ENCODE measurements at regions not wholly inside any gene's neighbourhood (a gene's known extent, or its start where the extent isn't known, plus 50 kb on each side); places are given as distances from the start of the nearest gene placed in this dataset.

DNA sequence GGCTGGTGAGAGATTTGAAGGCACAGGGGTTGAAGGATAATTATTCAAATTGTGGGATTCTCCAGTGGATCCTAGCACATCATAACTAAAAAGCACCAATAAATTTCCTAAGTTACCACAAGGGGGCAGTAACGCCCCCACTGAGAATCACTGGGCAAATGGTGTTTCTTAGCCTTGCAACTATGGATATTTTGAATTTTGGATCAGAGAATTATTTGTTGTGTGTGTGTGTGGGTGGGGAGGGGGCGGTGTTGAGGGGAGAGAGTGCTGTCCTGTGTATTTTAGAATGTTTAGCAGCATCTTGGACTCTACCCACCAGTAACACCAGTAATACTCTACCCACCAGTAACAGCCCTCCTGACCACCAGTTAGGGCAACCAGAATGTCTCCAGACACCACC is 63.3 kb upstream of the PRKG1 start:
- in situ Hi-C loops (cut with MboI; ENCODE audit: low sequenced_read_pairs) (no loop called here), intact Hi-C loops (cut with micrococcal nuclease) (loop anchor here (5.0 kb wide), 1 partner anchor 411 kb away; no protein-coding TSS in a partner anchor), dilution Hi-C loops (cut with HindIII; ENCODE audit: low sequenced_read_pairs, unreplicated experiment) (no loop called here)
- CTCF ChIA-PET = no interaction called here
- POLR2A ChIA-PET (ENCODE audit: unreplicated experiment) = no interaction called here
- Histone ChIP-seq H3K9me1 (ENCODE audit: insufficient read depth, low read length) (no peaks in the 10 kb centered on the region), H3K4me1 (ENCODE audit: control insufficient read depth, insufficient read depth, low read length) (no peaks in the 10 kb centered on the region), H2AK5ac (ENCODE audit: low read depth, low read length) (no peak overlapping the region), H2AK9ac (replicated peaks; ENCODE audit: low read depth, low read length, poor library complexity) (no peak overlapping the region), H2BK20ac (ENCODE audit: low read depth, low read length) (no peak overlapping the region), H3K4ac (ENCODE audit: low read depth, low read length) (no peak overlapping the region), H3K4me2 (ENCODE audit: low read depth, low read length) (no peak overlapping the region), H4K5ac (ENCODE audit: low read depth, low read length) (no peak overlapping the region), H3K9me3 (ENCODE audit: control insufficient read depth, insufficient read depth, low read length) (no peaks in the 10 kb centered on the region), H4K91ac (ENCODE audit: insufficient read depth, low read depth, low read length) (no peak overlapping the region), H3K27me3 (ENCODE audit: control insufficient read depth, insufficient read depth, low read length) (no peaks in the 10 kb centered on the region), H2AFZ (replicated peaks; ENCODE audit: low read length, poor library complexity) (no peak overlapping the region), H3K14ac (replicated peaks; ENCODE audit: low read depth, low read length) (no peak overlapping the region), H2BK15ac (ENCODE audit: low read depth, low read length) (no peak overlapping the region), H3K18ac (ENCODE audit: low read depth, low read length) (no peak overlapping the region), H3K4me3 (ENCODE audit: insufficient read depth, low read depth, low read length) (no peak overlapping the region), H3K9ac (ENCODE audit: low read depth, low read length) (no peak overlapping the region), H3K36me3 (ENCODE audit: control insufficient read depth, insufficient read depth, low read length) (no peaks in the 10 kb centered on the region), H2BK5ac (ENCODE audit: low read depth, low read length, poor library complexity, severe bottlenecking) (no peak overlapping the region), H4K8ac (ENCODE audit: low read depth in 2 of 2, low read length in 2 of 2) (no peak overlapping the region), H3K79me1 (ENCODE audit: low read depth in 1 of 2, low read length in 2 of 2) (peaks cover 25 to 67% of the 10 kb centered on the region in 2 experiments), H2BK120ac (ENCODE audit: low read depth, low read length) (no peak overlapping the region), H3K27ac (ENCODE audit: insufficient read depth, low read length) (no peak overlapping the region), H3K56ac (ENCODE audit: extremely low read depth, insufficient read depth, low read length) (no peak overlapping the region), H3K23ac (ENCODE audit: low read depth, low read length) (no peak overlapping the region), H4K20me1 (ENCODE audit: insufficient read depth, low read length) (peaks cover 30% of the 10 kb centered on the region; the same call in 1 of the 2 replicates)
- peak; percentile 54 for DNase-seq
- no TSS peak for BruUV-seq (replicated peaks)
- ATAC-seq (ENCODE audit: low read depth) = peak; percentile 59; the same call in 1 of the 2 replicates
- TF ChIP-seq MXI1 (IDR thresholded peaks at IDR 0.05; ENCODE audit: borderline replicate concordance, low read depth, low read length) (no peak), RAD21 (IDR thresholded peaks at IDR 0.05; ENCODE audit: low read length) (peak; percentile 67), CHD1 (IDR thresholded peaks at IDR 0.05; ENCODE audit: low read depth, low read length) (no peak), ELK1 (IDR thresholded peaks at IDR 0.05; ENCODE audit: borderline replicate concordance, low read depth, low read length) (no peak), CTCF (conservative IDR thresholded peaks at IDR 0.05; ENCODE audit: low read depth, low read length) (peak; percentile 69), FOS (IDR thresholded peaks at IDR 0.05; ENCODE audit: low read depth, low read length) (no peak), CEBPB (IDR thresholded peaks at IDR 0.05; ENCODE audit: low read depth, low read length) (no peak), RCOR1 (IDR thresholded peaks at IDR 0.05; ENCODE audit: insufficient replicate concordance, low read length) (no peak), NFE2L2 (IDR thresholded peaks at IDR 0.05; ENCODE audit: low read depth, low read length) (no peak), BHLHE40 (IDR thresholded peaks at IDR 0.05; ENCODE audit: low read depth, low read length) (no peak), POLR2A (IDR thresholded peaks at IDR 0.05; ENCODE audit: low read depth, low read length) (no peak), SMC3 (IDR thresholded peaks at IDR 0.05; ENCODE audit: low read depth, low read length) (peak; percentile 64), RFX5 (IDR thresholded peaks at IDR 0.05; ENCODE audit: low read depth, low read length) (no peak), MAZ (IDR thresholded peaks at IDR 0.05; ENCODE audit: borderline replicate concordance, low read depth, low read length) (no peak), MAFK (IDR thresholded peaks at IDR 0.05; ENCODE audit: low read depth, low read length) (no peak)
- TF ChIP-seq, protein P1, sequence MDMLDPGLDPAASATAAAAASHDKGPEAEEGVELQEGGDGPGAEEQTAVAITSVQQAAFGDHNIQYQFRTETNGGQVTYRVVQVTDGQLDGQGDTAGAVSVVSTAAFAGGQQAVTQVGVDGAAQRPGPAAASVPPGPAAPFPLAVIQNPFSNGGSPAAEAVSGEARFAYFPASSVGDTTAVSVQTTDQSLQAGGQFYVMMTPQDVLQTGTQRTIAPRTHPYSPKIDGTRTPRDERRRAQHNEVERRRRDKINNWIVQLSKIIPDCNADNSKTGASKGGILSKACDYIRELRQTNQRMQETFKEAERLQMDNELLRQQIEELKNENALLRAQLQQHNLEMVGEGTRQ (IDR thresholded peaks at IDR 0.05; ENCODE audit: low read depth, low read length) = no peak
- WGBS, 2 experiments (ENCODE audit: extremely low coverage in 2 of 2, insufficient read length in 1 of 2) = no CpG with 5 or more reads among the region's 2 CpGs

Measured in IMR-90 (cell line).